GM12892 (cell line): ENCODE measurements at regions not wholly inside any gene's neighbourhood (a gene's known extent, or its start where the extent isn't known, plus 50 kb on each side); places are given as distances from the start of the nearest gene placed in this dataset.

ENCODE experiments used
- POLR2A ChIP-seq: IDR thresholded peaks from 2 replicates; pipeline ENCODE4 v1.6.1; 2011; ENCODE audit warnings: low read depth, low read length, control low read depth
- TAF1 ChIP-seq: IDR thresholded peaks from 2 replicates; pipeline ENCODE4 v1.6.1; 2011; ENCODE audit warnings: low read depth, mild to moderate bottlenecking, control low read depth, low read length, borderline replicate concordance

DNA sequence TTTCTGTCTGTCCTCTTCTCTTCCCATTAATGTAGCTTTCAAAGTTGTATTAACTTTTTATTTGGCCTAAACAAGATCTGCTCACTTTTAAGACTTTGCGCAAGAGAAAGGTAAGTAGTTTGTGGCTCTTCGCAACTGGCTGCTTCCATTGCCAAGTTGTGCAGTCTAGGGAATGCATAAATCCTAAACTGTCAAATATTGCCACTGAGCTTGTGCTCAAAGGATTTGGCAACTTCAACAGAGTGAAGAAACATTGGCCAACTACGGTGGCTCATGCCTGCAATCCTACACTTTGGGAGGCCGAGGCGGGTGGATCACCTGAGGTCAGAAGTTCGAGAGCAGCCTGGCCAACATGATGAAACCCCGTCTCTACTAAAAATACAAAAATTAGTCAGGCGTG, 826.4 kb downstream of the EPHA4 start:
- no peak for TF ChIP-seq POLR2A
- TF ChIP-seq TAF1: no peak
